AG08395 (cell line): ENCODE measurements at regions not wholly inside any gene's neighbourhood (a gene's known extent, or its start where the extent isn't known, plus 50 kb on each side); places are given as distances from the start of the nearest gene placed in this dataset.
"Not testable (repeated sequence)": the region's sequence is repeated elsewhere in the genome, so short reads cannot be mapped to it uniquely, and the experiment has no call there.

Source experiments
- DNase-seq: peaks from one replicate; pipeline ENCODE4 v3.0.0; 2012; ENCODE audit warnings: mixed read lengths, low spot score

DNA sequence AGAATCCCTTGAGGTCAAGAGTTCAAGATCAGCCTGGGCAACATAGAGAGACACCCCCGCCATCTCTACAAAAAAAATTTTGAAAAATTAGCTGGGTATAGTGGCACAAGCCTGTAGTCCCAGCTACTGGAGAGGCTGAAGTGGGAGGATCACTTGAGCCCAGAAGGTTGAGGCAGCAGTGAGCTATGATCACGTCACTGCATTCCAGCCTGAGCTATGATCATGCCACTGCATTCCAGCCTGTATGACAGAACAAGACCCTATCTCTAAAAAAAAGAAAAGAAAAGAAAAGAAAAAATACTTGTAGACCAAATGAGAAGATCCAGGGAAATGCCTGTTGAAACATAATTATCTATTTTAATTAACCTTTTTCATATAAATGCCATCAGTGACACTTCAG lies 93.8 kb upstream of the MDM1 start:
- no peak for DNase-seq

DNA sequence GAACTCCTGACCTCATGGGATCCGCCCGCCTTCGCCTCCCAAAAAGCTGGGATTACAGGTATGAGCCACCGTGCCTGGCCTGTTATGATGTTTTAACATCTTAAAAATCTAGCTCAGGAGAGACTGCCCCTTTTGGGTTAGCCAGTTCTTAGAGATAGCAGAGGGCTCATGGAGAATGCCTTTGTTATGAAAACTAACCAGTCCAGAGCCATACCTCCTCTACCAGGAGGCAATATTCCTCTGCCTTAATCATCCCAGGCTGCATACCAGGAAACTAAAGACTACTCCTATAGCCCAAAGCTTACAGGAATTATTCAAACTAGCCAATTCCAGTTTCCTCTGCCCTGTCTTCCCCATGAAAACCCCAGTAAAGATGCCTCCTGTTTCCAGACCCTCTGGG lies 96.0 kb upstream of the MDM1 start:
- no peak for DNase-seq

DNA sequence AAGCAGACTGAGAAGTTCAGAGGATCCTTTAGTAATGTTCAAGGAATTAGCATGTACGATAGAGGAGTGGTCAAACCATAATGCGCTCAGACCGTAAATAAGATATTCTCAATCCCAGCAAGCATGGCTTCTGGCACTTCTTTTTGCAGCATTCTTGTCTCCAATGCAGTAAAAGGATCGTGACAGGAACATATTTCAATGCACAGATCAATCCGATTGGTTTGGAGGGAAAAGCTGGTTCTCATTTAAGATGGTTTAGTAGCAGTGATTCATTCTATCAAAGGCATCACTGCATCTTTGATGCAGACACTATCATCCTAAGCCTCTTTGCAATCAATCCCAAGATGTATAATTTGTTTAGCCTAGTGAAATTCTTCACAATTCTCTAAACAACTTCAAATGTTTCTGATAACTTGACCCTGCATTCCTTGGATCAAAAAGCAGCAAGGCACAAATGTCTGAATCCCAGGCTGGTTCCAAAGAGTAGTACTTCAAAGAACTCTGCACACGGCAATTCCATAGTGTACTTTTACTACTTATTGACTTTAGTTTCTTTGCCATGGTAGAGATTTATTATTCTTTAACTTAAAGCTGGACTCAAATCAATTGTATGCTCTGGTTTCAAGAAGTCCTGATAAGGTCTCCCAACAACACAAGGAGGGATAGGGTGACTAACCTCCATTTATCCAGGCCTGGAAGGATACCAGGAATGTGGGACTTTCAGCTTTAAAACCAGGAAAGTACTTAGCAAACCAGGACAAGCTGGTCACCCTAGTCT lies 96.8 kb upstream of the MDM1 start:
- peak; percentile 60 for DNase-seq

DNA sequence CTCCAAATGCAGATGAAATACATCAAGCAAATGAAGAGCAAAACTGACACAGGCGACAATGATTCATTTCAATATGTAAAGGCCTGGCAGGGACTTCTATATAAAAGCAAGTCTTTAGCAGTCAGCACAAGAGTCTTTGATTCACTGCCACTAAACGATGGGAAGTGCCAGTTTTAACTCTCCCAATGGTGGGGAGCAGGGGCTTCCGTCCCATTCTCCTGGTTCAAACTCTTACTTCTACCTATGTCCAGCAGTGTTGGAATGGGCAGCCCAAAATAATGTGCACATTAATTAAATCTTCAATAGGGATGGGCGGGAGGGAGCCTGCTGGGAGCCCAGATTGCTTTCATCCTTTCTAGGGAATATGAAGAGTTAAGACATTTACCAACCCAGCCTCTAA lies 97.5 kb upstream of the MDM1 start:
- DNase-seq, result no peak

DNA sequence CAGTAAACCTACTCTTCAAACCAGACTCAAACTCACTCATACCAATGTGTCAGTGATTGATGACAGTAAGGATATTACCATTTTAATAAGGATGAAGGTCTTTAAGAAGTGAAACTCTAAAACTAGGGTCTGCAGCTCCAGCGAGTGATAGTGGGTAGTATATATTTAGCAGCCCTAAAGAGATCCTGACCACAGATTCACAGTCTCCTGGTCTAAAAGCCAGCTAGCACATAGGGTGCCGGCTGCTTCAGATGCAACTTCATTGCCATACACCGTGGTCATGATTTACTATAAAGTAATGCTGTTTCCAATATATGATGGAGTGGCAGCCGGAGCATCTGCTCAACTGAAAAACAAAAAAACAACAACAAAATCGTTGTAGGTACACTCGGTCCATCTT lies 99.6 kb upstream of the MDM1 start:
- DNase-seq, result no peak

DNA sequence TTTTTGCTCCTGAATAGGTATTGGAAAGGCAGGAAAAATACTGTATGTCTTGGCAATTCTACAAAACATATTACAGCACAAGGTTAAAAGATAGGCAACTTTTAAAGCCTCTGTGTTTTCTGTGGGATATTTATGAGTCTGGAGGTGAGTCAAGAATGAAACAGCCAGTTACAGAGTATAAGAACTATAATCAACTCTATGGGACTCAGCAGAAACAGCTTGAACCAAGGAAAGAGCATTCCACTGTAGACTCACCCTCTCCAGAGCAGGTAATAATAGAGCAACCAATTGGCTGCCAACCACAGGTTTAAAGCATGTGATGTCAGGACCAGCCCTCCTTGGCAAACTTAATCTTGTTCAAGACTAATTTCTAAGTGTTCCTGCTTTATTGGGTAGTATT lies 100.5 kb upstream of the MDM1 start:
- DNase-seq, result no peak

DNA sequence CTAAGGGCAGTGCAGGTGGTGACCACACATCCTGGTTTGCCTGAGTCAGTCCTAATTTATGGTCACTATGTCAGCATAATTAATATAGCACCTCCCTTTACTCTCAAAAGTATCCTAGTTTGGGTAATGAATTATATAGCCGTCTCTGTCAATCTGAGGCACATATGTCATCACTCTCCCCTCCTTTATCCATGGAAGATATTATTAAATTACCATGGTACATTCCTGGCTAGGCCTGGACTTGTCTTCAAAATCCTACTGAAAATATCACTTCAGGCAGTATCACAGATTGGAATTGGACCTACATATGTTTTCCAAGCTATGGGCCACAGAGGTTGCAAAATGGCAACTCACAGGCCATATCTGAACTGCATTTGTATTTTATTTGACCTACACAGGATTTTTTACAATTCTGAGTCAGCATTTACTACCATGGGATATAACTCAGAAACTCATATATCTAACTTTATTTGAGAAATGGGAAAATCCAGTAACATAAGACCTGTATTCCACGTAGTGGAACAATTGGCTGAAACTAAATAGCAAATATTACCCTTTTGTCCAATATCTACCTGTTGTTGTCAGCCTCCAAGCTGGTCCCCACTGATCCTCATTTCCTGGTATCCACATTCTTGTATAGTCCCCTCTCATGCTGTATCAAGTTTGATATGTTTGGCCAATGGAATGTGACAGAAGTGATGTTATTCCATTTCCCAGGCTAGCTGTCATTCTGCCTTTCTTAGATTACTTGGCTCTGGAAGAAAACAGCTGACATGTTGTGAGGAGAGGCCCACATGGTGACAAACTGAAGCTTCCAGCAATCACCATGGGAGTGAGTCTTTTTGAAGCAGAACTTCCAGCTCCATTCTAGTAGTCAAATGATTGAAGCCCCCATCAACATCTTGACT lies 102.5 kb upstream of the MDM1 start:
- DNase-seq, result no peak

DNA sequence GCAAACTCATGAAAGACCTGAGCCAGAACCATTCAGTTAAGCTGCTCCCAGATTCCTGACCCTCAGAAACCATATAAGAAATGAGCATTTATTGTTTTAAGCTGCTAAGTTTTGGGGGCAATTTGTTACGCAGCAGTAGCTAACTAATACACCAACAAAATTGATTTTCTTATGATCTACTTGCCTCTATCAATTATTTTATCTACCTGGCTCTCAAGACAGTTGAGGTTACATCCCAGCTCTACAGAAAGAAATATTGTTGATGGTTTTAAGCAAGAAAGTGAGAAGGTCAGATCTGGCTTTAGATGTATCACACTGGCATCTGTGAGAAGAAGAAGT lies 103.1 kb upstream of the MDM1 start:
- DNase-seq, result no peak

DNA sequence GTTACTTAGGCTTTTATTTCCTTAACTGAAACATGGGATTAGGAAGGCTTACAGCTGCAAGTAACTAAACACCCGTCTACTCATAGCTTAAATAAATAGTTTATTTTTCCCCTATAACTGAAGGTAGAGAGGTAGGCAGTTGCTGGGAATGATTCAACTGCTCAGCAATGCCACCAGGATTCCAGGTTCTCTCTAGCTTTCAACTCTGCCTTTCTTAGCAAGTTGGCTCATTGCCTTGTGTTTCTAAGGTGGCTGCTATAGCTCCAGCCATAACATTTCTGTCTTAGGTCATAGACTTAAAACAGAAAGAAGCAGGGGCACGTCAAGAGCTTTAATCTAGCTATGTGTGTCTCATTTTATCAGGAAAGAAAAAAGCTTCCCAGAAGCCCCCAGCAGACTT lies 103.7 kb upstream of the MDM1 start:
- no peak for DNase-seq

DNA sequence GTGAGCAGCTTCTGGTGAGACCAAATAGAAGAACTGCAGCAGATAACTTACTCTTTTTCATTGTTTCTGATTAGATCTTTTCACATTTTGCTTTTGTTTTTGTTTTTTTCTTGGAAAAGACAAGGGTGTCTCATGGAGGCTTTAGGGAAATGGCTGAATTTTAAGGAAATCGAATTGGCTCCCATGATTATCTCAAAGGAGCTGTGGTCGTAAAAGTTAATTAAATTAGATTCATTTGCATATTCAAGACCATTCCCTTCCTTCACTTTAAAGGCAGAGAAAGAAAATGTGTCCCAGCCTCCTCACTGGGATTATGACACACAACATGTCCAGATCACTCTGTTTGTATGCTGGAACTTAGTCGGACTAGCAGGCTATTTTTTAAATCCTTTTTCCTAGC lies 106.4 kb upstream of the MDM1 start:
- DNase-seq, result no peak

DNA sequence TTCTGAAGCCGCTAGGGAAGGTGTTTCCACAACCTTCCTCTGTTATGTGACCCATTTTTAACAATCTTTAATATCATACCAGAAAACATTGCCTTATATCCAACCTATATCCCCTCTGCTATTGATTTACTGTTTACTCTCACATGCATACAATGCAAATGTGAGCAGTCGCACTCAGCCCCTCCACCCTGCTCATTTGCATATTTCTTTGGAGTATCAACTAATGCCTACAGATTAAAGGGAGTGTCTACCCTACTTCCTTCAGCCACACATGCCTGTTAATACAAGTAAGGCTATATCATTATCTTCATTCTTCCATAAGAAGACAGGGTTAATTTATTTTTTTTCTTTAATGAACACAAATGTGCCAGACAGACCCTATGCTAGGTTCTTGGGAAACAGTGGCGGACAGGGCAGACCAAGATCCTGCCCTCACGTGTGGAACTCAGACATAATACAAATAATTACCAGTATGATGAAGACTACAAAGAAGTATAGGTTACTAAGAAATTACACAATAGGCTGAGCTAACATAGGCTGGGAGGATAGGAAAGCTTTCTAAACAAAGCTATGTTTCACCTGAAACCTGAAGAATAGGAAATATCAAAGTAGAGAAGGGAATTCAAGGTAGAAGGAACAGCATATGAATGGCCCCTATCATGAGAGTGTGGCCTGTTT lies 107.3 kb upstream of the MDM1 start:
- no peak for DNase-seq

DNA sequence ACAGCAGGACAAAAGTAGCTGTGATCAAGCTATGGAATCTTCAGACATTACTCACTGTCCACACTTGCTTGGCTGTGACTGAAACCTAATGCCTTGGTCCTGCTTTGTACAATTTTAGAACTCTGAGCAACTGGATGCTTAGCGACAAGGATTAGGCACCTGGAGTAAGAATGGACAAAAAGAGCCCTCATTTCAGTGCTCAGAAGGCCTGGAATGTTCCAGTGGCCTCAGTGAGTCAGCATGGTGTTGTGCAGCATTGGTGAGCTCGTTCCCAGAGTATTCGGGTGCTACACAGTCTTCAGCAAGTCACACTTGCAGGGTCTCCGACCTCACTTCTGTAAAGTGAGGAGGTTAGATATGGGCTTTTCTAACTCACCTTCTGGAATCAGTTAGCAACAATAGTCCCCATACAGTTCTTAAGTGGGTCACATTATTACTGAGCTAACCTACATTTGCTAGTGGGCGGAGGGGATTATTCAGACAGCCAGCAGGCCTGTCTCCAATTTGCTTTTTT lies 108.0 kb upstream of the MDM1 start:
- DNase-seq, result peak; percentile 51

DNA sequence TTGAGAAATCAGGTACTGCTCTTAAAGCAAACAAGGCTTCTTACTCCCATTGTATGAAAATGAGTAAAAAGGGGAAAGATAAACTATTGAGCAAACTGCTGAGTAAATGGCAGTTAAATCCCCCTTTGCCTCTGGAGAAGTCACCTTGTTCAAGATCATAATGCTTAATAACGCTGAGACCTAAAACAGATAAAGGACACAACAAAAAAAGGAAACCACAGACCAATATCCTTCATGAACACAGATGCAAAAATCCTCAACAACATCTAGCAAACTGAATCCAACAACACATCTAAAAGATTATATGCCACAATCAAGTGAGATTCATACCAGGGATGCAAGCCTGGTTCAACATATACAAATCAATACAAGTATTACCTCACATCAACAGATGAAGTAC lies 109.0 kb upstream of the MDM1 start:
- DNase-seq, result no peak

DNA sequence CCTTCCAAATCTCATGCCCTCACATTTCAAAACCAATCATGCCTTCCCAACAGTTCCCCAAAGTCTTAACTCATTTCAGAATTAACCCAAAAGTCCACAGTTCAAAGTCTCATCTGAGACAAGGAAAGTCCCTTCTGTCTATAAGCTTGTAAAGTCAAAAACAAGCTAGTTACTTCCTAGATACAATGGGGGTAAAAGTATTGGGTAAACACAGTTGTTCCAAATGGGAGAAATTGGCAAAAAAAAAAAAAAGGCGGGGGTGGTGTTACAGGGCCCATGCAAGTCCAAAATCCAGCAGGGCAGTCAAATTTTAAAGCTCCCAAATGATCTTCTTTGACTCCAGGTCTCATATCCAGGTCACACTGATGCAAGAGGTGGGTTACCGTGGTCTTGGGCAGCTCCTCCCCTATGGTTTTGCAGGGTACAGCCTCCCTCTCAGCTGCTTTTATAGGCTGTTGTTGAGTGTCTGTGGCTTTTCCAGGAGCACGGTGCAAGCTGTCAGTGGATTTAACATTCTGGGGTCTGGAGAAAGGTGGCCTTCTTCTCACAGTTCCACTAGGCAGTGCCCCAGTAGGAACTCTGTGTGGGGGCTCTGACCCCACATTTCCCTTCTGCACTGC lies 110.3 kb upstream of the MDM1 start:
- not testable (repeated sequence) for DNase-seq

DNA sequence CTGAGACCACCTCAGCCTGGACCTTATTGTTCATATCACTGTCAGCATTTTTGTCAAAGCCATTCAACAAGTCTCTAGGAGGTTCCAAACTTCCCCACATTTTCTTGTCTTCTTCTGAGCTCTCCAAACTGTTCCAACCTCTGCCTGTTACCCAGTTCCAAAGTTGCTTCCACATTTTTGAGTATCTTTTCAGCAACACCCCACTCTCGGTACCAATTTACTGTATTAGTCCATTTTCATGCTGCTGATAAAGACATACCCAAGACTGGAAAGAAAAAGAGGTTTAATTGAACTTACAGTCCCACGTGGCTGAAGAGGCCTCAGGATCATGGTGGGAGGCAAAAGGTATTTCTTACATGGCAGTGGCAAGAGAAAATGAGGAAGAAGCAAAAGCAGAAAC lies 111.5 kb upstream of the MDM1 start:
- DNase-seq, result not testable (repeated sequence)

DNA sequence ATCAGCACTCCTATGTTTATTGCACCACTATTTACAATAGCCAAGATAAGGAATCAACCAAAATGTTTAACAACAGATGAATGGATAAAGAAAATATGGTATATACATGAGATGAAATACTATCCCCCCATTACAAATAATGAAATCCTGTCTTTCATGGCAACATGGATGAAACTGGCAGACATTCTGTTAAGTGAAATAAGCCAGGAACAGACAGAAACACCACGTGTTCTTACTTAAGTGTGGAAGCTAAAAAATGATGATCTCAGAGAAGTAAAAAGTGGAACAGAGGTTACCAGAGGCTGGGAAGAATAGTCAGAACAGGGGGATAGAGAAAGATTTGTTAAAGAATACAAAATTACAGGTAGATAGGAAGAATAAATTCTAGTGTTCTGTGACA lies 113.7 kb upstream of the MDM1 start:
- DNase-seq, result no peak

DNA sequence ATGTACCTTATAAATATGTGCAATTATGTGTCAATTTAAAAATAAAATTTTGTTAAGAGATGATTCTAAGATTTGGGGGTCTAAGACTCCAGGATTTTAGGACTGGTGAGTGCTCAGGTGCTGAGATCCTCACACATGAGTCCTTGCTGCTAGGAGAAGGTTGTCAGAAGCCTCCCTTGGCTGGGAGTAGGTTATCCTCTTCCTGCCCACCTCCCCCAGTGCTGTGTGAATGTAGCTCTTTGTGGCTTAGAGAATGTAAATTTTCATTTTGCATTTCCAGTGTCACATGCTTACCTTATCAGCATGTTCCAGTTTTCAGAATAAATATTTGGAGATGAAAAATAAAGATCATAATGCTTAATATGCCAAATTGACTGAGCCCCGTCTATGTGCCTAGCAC lies 114.2 kb upstream of the MDM1 start:
- DNase-seq, result no peak

DNA sequence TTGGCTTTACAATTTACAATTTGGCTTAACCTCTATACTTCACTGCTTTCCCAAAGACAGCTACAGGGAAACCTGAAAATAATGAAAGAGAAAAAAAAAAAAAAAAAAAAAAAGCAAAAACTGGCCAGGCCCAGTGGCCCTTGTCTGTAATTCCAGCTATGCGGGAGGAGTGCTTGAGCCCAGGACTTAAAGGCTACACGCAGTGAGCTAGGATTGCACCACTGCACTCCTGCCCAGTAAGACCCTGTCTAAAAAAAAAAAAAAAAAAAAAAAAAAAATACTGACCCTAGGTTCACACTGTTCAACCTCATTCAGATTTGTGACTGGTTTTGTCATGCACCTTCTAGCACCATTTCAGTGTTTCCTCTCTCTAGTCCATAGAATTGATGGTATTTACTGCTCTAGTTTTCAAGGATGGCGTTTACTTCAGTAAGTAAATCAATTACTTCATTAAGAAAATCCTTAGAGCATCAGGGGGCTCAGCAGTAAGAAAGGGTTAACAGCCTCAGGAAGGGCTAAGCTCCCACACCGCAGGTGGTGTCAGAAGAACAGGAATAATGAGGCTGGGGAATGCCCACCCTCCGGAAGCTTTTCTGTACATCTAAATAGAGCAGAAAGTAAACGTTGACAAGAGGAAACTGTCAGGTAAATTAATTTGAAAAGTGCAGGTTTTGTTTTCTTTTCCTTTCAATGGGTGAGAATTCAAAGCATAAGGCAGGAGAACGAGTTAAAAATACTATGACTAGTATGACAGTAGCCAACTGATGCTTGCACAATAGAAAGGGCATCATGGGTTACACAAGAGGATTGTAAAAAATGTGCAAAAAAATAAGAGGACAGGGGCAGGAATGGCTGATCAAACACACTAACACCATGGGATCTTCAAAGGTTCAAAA lies 115.0 kb upstream of the MDM1 start:
- no peak for DNase-seq

DNA sequence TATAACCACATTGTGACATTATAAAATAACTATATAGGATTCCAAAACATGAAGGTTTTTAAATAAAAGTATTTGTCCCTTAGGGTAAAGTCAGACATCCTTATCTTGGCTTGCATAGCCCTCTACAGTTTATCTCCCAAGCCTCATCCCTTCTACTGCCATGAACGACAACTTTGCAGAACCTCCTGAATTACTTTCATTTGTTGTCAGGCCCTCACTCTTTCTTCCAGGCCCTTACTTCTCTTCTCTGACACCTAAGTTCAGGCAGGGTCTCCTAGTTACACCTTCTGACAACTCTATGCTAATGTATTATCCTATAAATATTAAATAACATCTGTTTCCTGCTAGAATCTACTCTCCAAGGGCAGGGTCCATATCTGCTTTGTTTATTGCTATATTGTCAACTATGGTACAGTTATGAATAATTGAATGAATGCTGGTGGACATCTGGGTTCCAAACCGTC lies 115.7 kb upstream of the MDM1 start:
- no peak for DNase-seq

DNA sequence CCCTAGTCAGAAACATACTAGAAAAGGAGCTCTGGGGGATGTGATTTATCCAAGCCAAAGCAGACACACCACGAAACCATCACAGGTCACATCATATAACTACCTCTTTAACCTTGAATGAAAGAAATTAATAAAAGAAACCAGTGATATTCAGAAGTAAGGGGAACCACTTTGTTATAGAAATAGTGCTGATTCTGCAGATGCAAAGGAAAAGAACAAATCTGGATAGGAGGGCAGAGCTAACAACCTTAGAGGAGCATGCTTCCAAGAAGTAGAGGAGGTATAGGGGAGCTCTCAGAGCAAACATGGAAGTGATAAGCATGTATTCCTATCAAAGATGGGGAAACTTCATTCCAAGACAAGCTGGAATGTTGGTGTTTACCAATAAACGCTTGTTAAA lies 117.0 kb upstream of the MDM1 start:
- no peak for DNase-seq

DNA sequence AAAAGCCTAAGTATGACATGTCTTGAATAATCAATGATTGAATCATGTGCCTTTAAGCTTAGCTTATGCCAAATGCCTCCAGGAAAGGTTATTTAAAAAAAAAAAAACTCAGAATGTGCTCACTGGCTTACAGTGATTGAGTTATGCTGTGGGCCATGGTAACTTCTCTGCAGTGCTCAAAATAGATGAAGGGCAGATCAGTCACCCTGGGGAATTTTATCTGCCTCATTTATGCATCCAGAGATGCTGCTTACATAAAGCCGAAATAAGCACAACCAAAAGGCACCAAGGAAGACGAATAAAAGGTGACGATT lies 118.7 kb upstream of the MDM1 start:
- DNase-seq, result no peak
